Stimulated activated effector memory CD8-positive, alpha-beta T cell treated with anti-CD3 and anti-CD28 coated beads, Interleukin-12 subunit alpha, Interleukin-12 subunit beta, amount 100 ng/mL, for 72 hours (primary cell): ENCODE measurements at regions not wholly inside any gene's neighbourhood (a gene's known extent, or its start where the extent isn't known, plus 50 kb on each side); places are given as distances from the start of the nearest gene placed in this dataset.

Source experiments
- ATAC-seq: fragments of 150-1000 bp; cut with Tn5 transposase; 2 replicates; pipeline ENCODE4 v1.10.0; 2021
- DNase-seq, 2 donors: peaks; one replicate each; pipeline ENCODE4 v3.0.0; 2021 to 2022; ENCODE audit warnings: low spot score in 2 of 2
- H3K27ac Mint-ChIP-seq: one replicate; pipeline ENCODE4 v1.8.0; 2022; ENCODE audit warnings: mild to moderate bottlenecking, mixed read lengths
- H3K36me3 Mint-ChIP-seq: one replicate; pipeline ENCODE4 v1.8.0; 2022; ENCODE audit warnings: mild to moderate bottlenecking, mixed read lengths
- H3K4me1 Mint-ChIP-seq: one replicate; pipeline ENCODE4 v1.8.0; 2022; ENCODE audit warnings: mixed read lengths
- H3K4me3 Mint-ChIP-seq: one replicate; pipeline ENCODE4 v1.8.0; 2022; ENCODE audit warnings: mild to moderate bottlenecking, mixed read lengths
- H3K9me3 Mint-ChIP-seq: one replicate; pipeline ENCODE4 v1.8.0; 2022; ENCODE audit warnings: mixed read lengths

- no peak overlapping the region for H3K4me3 Mint-ChIP-seq
- H3K36me3 Mint-ChIP-seq = no peaks in the 10 kb centered on the region
- no peak for ATAC-seq
- DNase-seq = no peak
- peaks cover 8% of the 10 kb centered on the region for H3K9me3 Mint-ChIP-seq
- H3K27ac Mint-ChIP-seq = no peak overlapping the region
- H3K4me1 Mint-ChIP-seq = no peaks in the 10 kb centered on the region
Observed at GRCh38 chr20:57076152-57076652, 190.2 kb downstream of the BMP7 start.

DNA sequence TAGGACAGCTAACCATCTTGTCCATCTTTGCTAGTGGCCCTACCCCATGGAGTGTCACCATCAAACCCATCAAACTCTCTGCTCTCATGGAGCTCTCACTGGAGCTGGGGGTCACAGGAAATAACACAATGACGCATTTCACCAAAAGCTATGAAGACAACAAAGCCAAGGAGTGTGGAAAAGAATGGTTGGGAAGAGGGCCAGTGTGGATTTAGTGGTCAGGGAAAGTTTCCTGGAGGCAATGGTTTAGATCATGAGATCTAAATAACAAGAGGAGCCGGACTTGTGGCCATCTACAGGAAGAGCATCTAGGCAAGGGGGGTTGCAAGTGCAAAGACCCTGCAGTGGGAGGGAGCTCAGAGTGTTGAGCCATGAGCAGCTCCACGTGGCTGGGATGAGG lies 189.5 kb downstream of the BMP7 start:
- Mint-ChIP-seq H3K4me1 (no peaks in the 10 kb centered on the region), H3K27ac (no peak overlapping the region), H3K4me3 (no peak overlapping the region), H3K36me3 (no peaks in the 10 kb centered on the region), H3K9me3 (peaks cover 8% of the 10 kb centered on the region)
- DNase-seq = no peak
- no peak for ATAC-seq

GRCh38 chr20:57078116-57078515 lies 188.3 kb downstream of the BMP7 start:
- ATAC-seq = no peak
- peaks cover 8% of the 10 kb centered on the region for H3K9me3 Mint-ChIP-seq

DNA sequence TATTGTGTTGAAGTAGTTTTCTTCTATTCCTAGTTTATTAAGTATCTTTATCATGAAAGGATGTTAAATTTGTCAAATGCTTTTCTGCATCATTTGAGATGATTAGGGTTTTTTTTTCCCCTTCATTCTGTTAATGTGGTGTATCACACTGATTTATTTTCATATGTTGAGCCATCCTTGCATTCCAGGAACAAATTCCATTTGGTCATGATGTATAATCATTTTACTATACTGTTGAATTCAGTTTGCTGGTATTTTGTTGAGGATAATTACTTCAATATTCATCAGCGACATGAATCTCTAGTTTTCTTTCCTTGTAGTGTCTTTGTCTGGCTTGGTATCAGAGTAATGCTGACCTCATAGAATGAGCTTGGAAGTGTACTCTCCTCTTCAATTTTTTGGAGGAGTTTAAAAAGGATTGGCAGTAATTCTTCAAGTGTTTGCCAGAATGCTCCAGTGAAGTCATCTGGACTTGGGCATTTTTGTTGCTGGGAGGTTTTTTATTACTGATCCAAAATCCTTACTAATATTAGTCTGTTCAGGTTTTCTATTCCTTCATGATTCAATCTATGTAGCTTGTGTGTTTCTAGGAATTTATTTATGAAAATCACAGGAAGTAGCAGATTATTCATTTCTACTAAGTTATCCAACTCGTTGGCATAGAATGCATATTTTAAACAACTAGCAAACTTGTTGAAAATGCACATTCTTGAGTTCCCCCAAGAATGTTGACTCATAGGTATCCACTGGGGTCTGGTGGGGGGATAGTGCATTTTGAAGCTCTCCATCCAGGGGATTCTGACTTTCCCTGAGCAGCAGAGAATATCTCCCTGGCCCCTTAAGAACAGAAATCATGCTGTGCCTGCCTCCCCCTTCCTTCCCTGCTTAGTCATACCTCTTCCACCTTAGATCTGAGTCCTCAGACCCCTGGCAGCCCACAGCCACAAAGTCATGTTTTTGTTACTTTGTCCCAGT lies 187.1 kb downstream of the BMP7 start:
- Mint-ChIP-seq H3K4me1 (no peaks in the 10 kb centered on the region), H3K27ac (no peak overlapping the region), H3K36me3 (no peaks in the 10 kb centered on the region), H3K9me3 (peaks cover 8% of the 10 kb centered on the region), H3K4me3 (no peak overlapping the region)
- ATAC-seq (no peak), DNase-seq (no peak)

More at GRCh38 chr20:57078116-57078515, 188.3 kb downstream of the BMP7 start:
- no peak for DNase-seq
- Mint-ChIP-seq H3K36me3 (no peaks in the 10 kb centered on the region), H3K4me3 (no peak overlapping the region), H3K27ac (no peak overlapping the region), H3K4me1 (no peaks in the 10 kb centered on the region)

- ATAC-seq (no peak), DNase-seq (no peak)
- H3K36me3 Mint-ChIP-seq = no peaks in the 10 kb centered on the region
- no peak overlapping the region for H3K27ac Mint-ChIP-seq
- H3K9me3 Mint-ChIP-seq = peaks cover 8% of the 10 kb centered on the region
- H3K4me3 Mint-ChIP-seq = no peak overlapping the region
- H3K4me1 Mint-ChIP-seq = no peaks in the 10 kb centered on the region
Observed at GRCh38 chr20:57080796-57081195, 185.6 kb downstream of the BMP7 start.

DNA sequence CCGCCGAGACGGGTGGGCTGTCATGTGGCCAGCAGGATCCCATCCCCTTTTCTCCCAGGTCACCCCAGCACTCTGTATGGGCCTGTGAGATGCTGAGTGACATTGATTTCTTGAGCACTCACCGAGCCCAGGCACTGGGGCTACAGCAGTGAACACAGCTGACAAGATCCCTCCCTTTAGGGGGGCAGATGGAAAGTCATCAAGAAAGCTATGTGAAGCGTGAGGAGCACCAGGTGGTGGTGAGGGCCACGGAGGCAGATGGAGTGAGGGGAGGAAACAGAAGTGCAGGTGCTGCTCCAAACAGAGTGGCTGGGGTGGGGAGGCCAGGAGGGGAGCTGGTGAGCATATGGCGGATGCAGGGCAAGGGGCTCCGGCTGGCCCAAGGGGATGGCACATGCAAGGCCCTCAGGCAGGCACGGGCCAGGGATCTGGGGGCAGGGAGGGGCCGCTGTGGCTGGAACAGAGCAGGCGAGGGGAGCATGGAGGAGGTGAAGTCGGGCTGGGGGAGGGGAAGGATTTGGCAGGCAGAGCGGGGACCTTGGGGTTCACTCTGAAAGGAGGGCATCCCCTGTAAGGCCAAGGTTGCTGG lies 184.0 kb downstream of the BMP7 start:
- Mint-ChIP-seq H3K4me3 (no peak overlapping the region), H3K4me1 (no peaks in the 10 kb centered on the region), H3K36me3 (no peaks in the 10 kb centered on the region), H3K9me3 (peaks cover 6% of the 10 kb centered on the region), H3K27ac (no peak overlapping the region)
- DNase-seq (no peak), ATAC-seq (no peak)

GRCh38 chr20:57083072-57083471 lies 183.4 kb downstream of the BMP7 start:
- H3K36me3 Mint-ChIP-seq = no peaks in the 10 kb centered on the region
- no peak for ATAC-seq
- peaks cover 3% of the 10 kb centered on the region for H3K9me3 Mint-ChIP-seq
- no peaks in the 10 kb centered on the region for H3K4me1 Mint-ChIP-seq
- no peak overlapping the region for H3K27ac Mint-ChIP-seq
- no peak overlapping the region for H3K4me3 Mint-ChIP-seq
- no peak for DNase-seq

DNA sequence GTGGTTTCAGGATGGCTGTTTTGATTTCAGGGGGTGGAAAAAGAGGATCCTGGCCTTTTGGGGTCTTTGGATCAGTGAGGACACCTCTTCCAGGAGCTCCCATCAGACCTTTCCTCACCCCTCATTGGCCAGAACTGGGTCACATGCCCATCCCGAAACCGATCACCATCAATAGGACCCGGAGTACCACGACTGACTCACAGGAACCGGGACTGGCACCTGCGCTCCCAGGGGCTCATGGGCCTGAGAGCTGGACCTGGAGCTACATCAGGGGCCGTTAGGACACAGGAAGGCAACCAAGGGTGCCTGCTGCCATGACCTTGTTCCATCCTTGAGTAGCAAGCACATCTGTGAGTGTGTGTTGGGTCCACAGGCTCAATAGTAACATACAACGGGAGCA lies 180.4 kb downstream of the BMP7 start:
- Mint-ChIP-seq H3K36me3 (peaks cover 14% of the 10 kb centered on the region), H3K4me1 (peaks cover 2% of the 10 kb centered on the region), H3K9me3 (no peaks in the 10 kb centered on the region), H3K27ac (no peak overlapping the region), H3K4me3 (no peak overlapping the region)
- ATAC-seq (no peak), DNase-seq (no peak)

GRCh38 chr20:57087102-57087501 lies 179.3 kb downstream of the BMP7 start:
- Mint-ChIP-seq H3K4me3 (no peak overlapping the region), H3K4me1 (peaks cover 12% of the 10 kb centered on the region), H3K27ac (no peak overlapping the region), H3K9me3 (peaks cover 4% of the 10 kb centered on the region), H3K36me3 (peaks cover 24% of the 10 kb centered on the region)
- ATAC-seq = no peak
- DNase-seq = no peak

- no peak overlapping the region for H3K27ac Mint-ChIP-seq
- H3K36me3 Mint-ChIP-seq = peaks cover 30% of the 10 kb centered on the region
- H3K9me3 Mint-ChIP-seq = peaks cover 4% of the 10 kb centered on the region
- H3K4me1 Mint-ChIP-seq = peaks cover 17% of the 10 kb centered on the region
- DNase-seq (no peak), ATAC-seq (no peak)
- H3K4me3 Mint-ChIP-seq = no peak overlapping the region
Observed at GRCh38 chr20:57087705-57088104, 178.7 kb downstream of the BMP7 start.

GRCh38 chr20:57088436-57088835 lies 178.0 kb downstream of the BMP7 start:
- Mint-ChIP-seq H3K9me3 (peaks cover 4% of the 10 kb centered on the region), H3K27ac (no peak overlapping the region), H3K4me3 (no peak overlapping the region), H3K4me1 (peaks cover 17% of the 10 kb centered on the region), H3K36me3 (peaks cover 30% of the 10 kb centered on the region)
- no peak for ATAC-seq
- DNase-seq = no peak

DNA sequence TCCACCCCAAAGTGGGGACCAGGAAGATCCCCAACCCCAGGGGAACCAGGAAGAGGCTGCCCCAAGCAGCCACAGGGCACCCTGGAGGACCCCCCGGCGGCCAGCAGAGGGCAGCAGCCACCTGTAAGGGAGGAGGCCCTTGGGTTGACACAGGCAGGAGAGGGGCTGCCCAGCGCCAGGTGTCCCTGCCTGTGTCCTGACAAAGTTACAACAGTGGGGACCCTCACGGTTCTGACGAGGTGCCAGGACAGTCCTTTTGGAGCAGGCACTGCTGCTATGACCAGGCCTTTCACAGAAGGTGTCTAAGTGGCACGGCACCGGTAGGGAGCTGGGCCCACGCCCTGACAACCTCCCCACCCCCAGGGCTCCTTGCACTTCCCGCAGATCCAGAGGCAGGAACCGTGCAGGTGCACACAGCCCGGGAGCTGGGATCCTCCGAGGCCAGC lies 176.7 kb downstream of the BMP7 start:
- peaks cover 17% of the 10 kb centered on the region for H3K4me1 Mint-ChIP-seq
- peaks cover 30% of the 10 kb centered on the region for H3K36me3 Mint-ChIP-seq
- H3K27ac Mint-ChIP-seq = peak overlapping the region; percentile 82
- no peak overlapping the region for H3K4me3 Mint-ChIP-seq
- ATAC-seq = peak; percentile 69
- peaks cover 4% of the 10 kb centered on the region for H3K9me3 Mint-ChIP-seq
- peak; percentile 29 to 78 for DNase-seq

- peak overlapping the region; percentile 26 for H3K4me3 Mint-ChIP-seq
- no peak for DNase-seq
- H3K27ac Mint-ChIP-seq = peak overlapping the region; percentile 99
- H3K9me3 Mint-ChIP-seq = peaks cover 4% of the 10 kb centered on the region
- peaks cover 30% of the 10 kb centered on the region for H3K36me3 Mint-ChIP-seq
- ATAC-seq = peak; percentile 3
- peaks cover 17% of the 10 kb centered on the region for H3K4me1 Mint-ChIP-seq
Observed at GRCh38 chr20:57090590-57091560, 175.6 kb downstream of the BMP7 start.

- peaks cover 17% of the 10 kb centered on the region for H3K4me1 Mint-ChIP-seq
- peak; percentile 45 for ATAC-seq
- H3K36me3 Mint-ChIP-seq = peaks cover 30% of the 10 kb centered on the region
- peaks cover 4% of the 10 kb centered on the region for H3K9me3 Mint-ChIP-seq
- H3K4me3 Mint-ChIP-seq = no peak overlapping the region
- DNase-seq = no peak
- H3K27ac Mint-ChIP-seq = peak overlapping the region; percentile 99
Observed at GRCh38 chr20:57091748-57092111, 174.7 kb downstream of the BMP7 start.
